ENCODE measurements at regions not wholly inside any gene's neighbourhood (a gene's known extent, or its start where the extent isn't known, plus 50 kb on each side); places are given as distances from the start of the nearest gene placed in this dataset.

- Histone ChIP-seq H3K9ac (ENCODE audit: low read length) (no peak overlapping the region), H3K36me3 (ENCODE audit: control insufficient read depth, insufficient read depth, low read length) (no peaks in the 10 kb centered on the region), H3K4me1 (ENCODE audit: control insufficient read depth, insufficient read depth, low read length) (no peaks in the 10 kb centered on the region), H3K9me3 (ENCODE audit: control insufficient read depth, low read length) (no peaks in the 10 kb centered on the region), H3K4me3 (ENCODE audit: low read length) (no peak overlapping the region), H3K27me3 (ENCODE audit: control insufficient read depth, insufficient read depth, low read length) (no peaks in the 10 kb centered on the region)
Observed at GRCh38 chr9:86669422-86669821, 277.9 kb downstream of the GAS1 start.

DNA sequence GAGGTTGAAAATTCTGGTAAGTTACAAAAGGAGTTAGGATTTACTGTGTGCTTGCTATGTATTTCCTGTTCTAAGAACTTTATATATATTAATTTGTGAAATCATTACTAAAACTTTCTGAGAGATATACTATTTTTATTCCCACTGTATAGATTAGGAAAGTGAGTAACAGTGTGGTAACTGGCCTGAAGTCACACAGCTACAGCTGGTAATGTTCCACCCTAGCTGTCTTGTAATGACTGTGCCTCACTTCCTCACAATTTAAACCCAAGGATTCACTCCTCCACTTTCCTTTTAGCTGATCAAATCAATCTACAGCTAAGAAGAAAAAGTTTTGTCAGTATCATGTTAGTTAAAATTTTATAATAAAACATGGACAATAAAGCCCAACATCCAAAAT, 278.8 kb downstream of the GAS1 start:
- H3K9ac ChIP-seq (ENCODE audit: low read length) = no peak overlapping the region
- H3K4me1 ChIP-seq (ENCODE audit: control insufficient read depth, insufficient read depth, low read length) = no peaks in the 10 kb centered on the region
- H3K9me3 ChIP-seq (ENCODE audit: control insufficient read depth, low read length) = no peaks in the 10 kb centered on the region
- H3K36me3 ChIP-seq (ENCODE audit: control insufficient read depth, insufficient read depth, low read length) = no peaks in the 10 kb centered on the region
- H3K4me3 ChIP-seq (ENCODE audit: low read length) = no peak overlapping the region
- H3K27me3 ChIP-seq (ENCODE audit: control insufficient read depth, insufficient read depth, low read length) = no peaks in the 10 kb centered on the region

GRCh38 chr9:86667307-86667706, 280.0 kb downstream of the GAS1 start:
- no peaks in the 10 kb centered on the region for H3K27me3 ChIP-seq (ENCODE audit: control insufficient read depth, insufficient read depth, low read length)
- no peaks in the 10 kb centered on the region for H3K36me3 ChIP-seq (ENCODE audit: control insufficient read depth, insufficient read depth, low read length)
- no peaks in the 10 kb centered on the region for H3K9me3 ChIP-seq (ENCODE audit: control insufficient read depth, low read length)
- no peak overlapping the region for H3K9ac ChIP-seq (ENCODE audit: low read length)
- H3K4me1 ChIP-seq (ENCODE audit: control insufficient read depth, insufficient read depth, low read length) = no peaks in the 10 kb centered on the region
- no peak overlapping the region for H3K4me3 ChIP-seq (ENCODE audit: low read length)

- H3K36me3 ChIP-seq (ENCODE audit: control insufficient read depth, insufficient read depth, low read length) = no peaks in the 10 kb centered on the region
- no peaks in the 10 kb centered on the region for H3K9me3 ChIP-seq (ENCODE audit: control insufficient read depth, low read length)
- H3K4me1 ChIP-seq (ENCODE audit: control insufficient read depth, insufficient read depth, low read length) = no peaks in the 10 kb centered on the region
- H3K4me3 ChIP-seq (ENCODE audit: low read length) = no peak overlapping the region
- H3K27me3 ChIP-seq (ENCODE audit: control insufficient read depth, insufficient read depth, low read length) = no peaks in the 10 kb centered on the region
- H3K9ac ChIP-seq (ENCODE audit: low read length) = no peak overlapping the region
Observed at GRCh38 chr9:86665416-86665815, 281.9 kb downstream of the GAS1 start.

DNA sequence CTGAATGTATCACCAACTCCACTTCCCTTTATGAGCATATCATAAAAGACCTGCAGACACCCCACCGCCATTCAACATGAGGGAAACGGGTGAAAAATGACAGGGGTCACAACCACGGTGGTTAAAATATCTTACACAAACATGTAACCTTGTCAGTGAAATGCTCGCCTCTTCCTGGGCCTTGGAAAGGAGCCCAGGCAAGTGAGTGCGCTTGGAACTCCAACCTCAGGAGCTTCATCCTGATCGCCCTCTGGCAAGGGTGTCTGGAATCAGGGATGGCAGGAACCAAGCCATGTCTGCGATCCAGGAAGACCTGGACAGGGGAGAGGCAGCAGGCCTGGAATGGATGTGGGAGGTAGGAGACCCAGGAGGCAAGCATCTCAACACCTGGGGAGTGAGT, 282.7 kb downstream of the GAS1 start:
- Histone ChIP-seq H3K9ac (ENCODE audit: low read length) (no peak overlapping the region), H3K4me1 (ENCODE audit: control insufficient read depth, insufficient read depth, low read length) (no peaks in the 10 kb centered on the region), H3K4me3 (ENCODE audit: low read length) (no peak overlapping the region), H3K27me3 (ENCODE audit: control insufficient read depth, insufficient read depth, low read length) (no peaks in the 10 kb centered on the region), H3K36me3 (ENCODE audit: control insufficient read depth, insufficient read depth, low read length) (no peaks in the 10 kb centered on the region), H3K9me3 (ENCODE audit: control insufficient read depth, low read length) (no peaks in the 10 kb centered on the region)

GRCh38 chr9:86663905-86664304, 283.4 kb downstream of the GAS1 start:
- Histone ChIP-seq H3K4me1 (ENCODE audit: control insufficient read depth, insufficient read depth, low read length) (no peaks in the 10 kb centered on the region), H3K9ac (ENCODE audit: low read length) (no peak overlapping the region)

GRCh38 chr9:86662890-86663468, 284.3 kb downstream of the GAS1 start:
- Histone ChIP-seq H3K4me1 (ENCODE audit: control insufficient read depth, insufficient read depth, low read length) (no peaks in the 10 kb centered on the region), H3K4me3 (ENCODE audit: low read length) (no peak overlapping the region), H3K9me3 (ENCODE audit: control insufficient read depth, low read length) (no peaks in the 10 kb centered on the region), H3K27me3 (ENCODE audit: control insufficient read depth, insufficient read depth, low read length) (no peaks in the 10 kb centered on the region), H3K36me3 (ENCODE audit: control insufficient read depth, insufficient read depth, low read length) (no peaks in the 10 kb centered on the region), H3K9ac (ENCODE audit: low read length) (no peak overlapping the region)

More at GRCh38 chr9:86663905-86664304, 283.4 kb downstream of the GAS1 start:
- no peaks in the 10 kb centered on the region for H3K27me3 ChIP-seq (ENCODE audit: control insufficient read depth, insufficient read depth, low read length)
- H3K36me3 ChIP-seq (ENCODE audit: control insufficient read depth, insufficient read depth, low read length) = no peaks in the 10 kb centered on the region
- H3K9me3 ChIP-seq (ENCODE audit: control insufficient read depth, low read length) = no peaks in the 10 kb centered on the region
- no peak overlapping the region for H3K4me3 ChIP-seq (ENCODE audit: low read length)

DNA sequence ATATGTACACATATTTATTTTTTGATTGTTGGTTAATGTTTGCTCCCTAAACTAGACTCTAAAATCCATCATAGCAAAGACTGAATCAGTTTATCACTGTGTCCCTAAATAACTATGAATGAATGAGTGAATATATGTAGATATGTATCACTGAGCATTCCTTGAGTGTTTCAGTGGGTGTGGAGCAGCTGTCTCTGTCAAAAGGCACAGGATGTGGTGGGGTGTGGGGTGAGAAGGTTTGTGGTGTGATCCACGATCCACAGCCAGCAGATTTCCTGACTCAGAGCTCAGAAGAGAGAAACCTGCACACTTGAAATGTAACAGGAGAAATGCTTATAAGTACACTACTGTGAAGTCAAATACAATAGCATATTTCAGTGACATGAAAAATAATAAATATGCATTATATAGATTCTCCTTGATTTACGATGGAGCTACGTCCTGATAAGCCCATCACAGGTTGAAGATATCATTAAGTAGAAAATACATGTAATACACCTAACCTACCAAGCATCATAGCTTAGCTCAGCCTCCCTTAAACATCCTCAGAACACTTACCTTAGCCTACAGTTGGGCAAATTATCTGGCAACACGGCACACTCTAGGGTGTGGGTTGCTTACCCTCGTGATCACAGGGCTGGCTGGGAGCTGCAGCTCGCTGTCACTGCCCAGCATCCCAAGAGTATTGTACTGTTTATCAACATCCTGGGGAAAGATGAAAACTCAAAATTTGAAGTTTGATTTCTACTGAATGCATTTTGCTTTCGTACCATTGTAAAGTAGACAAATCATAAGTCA, 287.0 kb downstream of the GAS1 start:
- Histone ChIP-seq H3K36me3 (ENCODE audit: control insufficient read depth, insufficient read depth, low read length) (no peaks in the 10 kb centered on the region), H3K9ac (ENCODE audit: low read length) (no peak overlapping the region), H3K4me3 (ENCODE audit: low read length) (no peak overlapping the region), H3K9me3 (ENCODE audit: control insufficient read depth, low read length) (no peaks in the 10 kb centered on the region), H3K4me1 (ENCODE audit: control insufficient read depth, insufficient read depth, low read length) (no peaks in the 10 kb centered on the region), H3K27me3 (ENCODE audit: control insufficient read depth, insufficient read depth, low read length) (no peaks in the 10 kb centered on the region)

GRCh38 chr9:86659413-86660046, 287.8 kb downstream of the GAS1 start:
- Histone ChIP-seq H3K4me1 (ENCODE audit: control insufficient read depth, insufficient read depth, low read length) (no peaks in the 10 kb centered on the region), H3K9me3 (ENCODE audit: control insufficient read depth, low read length) (no peaks in the 10 kb centered on the region), H3K27me3 (ENCODE audit: control insufficient read depth, insufficient read depth, low read length) (no peaks in the 10 kb centered on the region), H3K4me3 (ENCODE audit: low read length) (no peak overlapping the region), H3K9ac (ENCODE audit: low read length) (no peak overlapping the region), H3K36me3 (ENCODE audit: control insufficient read depth, insufficient read depth, low read length) (no peaks in the 10 kb centered on the region)

DNA sequence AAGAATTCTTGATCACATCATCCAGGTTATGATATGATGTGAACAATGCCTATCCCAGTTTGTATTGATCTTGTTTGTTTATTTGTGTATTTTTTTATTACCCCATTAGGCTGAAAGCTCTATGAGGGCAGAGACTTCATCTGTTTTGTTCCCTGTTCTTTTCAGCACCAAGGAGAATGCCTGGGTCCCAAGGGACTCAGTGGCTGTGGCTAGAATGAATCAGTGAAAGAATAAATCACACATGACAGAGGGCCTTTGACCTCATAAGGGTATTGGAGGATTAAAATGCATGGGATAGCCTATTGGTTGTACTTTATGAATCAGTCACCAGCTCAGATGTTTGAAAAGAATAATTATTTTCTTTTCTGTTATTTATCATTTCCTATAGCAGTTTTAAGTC, 292.2 kb downstream of the GAS1 start:
- Histone ChIP-seq H3K9ac (ENCODE audit: low read length) (no peak overlapping the region), H3K4me1 (ENCODE audit: control insufficient read depth, insufficient read depth, low read length) (no peaks in the 10 kb centered on the region), H3K27me3 (ENCODE audit: control insufficient read depth, insufficient read depth, low read length) (peaks cover 4% of the 10 kb centered on the region), H3K9me3 (ENCODE audit: control insufficient read depth, low read length) (no peaks in the 10 kb centered on the region), H3K36me3 (ENCODE audit: control insufficient read depth, insufficient read depth, low read length) (no peaks in the 10 kb centered on the region), H3K4me3 (ENCODE audit: low read length) (no peak overlapping the region)

DNA sequence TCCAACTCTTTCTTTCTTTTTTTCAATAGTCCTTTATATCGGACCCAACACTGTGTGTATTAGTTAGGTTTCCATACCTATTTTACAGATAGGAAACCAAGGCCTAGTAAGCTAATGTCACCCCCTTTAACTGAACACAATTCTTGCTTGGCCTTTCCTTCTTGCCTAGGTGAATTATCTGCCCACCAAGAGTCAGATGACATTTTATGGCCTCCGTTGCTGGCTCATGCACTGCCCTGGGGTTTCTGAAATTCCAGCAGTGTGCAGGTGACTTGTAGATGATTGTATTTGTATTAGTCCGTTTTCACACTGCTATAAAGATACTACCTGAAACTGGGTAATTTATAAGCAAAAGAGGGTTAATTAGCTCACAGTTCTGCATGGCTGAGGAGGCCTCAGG, 293.8 kb downstream of the GAS1 start:
- Histone ChIP-seq H3K36me3 (ENCODE audit: control insufficient read depth, insufficient read depth, low read length) (no peaks in the 10 kb centered on the region), H3K9me3 (ENCODE audit: control insufficient read depth, low read length) (no peaks in the 10 kb centered on the region), H3K27me3 (ENCODE audit: control insufficient read depth, insufficient read depth, low read length) (peaks cover 4% of the 10 kb centered on the region), H3K4me1 (ENCODE audit: control insufficient read depth, insufficient read depth, low read length) (no peaks in the 10 kb centered on the region), H3K4me3 (ENCODE audit: low read length) (no peak overlapping the region), H3K9ac (ENCODE audit: low read length) (no peak overlapping the region)

GRCh38 chr9:86652736-86653135, 294.6 kb downstream of the GAS1 start:
- Histone ChIP-seq H3K4me3 (ENCODE audit: low read length) (no peak overlapping the region), H3K36me3 (ENCODE audit: control insufficient read depth, insufficient read depth, low read length) (no peaks in the 10 kb centered on the region), H3K27me3 (ENCODE audit: control insufficient read depth, insufficient read depth, low read length) (peaks cover 4% of the 10 kb centered on the region), H3K9ac (ENCODE audit: low read length) (no peak overlapping the region), H3K4me1 (ENCODE audit: control insufficient read depth, insufficient read depth, low read length) (no peaks in the 10 kb centered on the region), H3K9me3 (ENCODE audit: control insufficient read depth, low read length) (no peaks in the 10 kb centered on the region)
